Endothelial cell of umbilical vein (primary cell): ENCODE measurements at regions not wholly inside any gene's neighbourhood (a gene's known extent, or its start where the extent isn't known, plus 50 kb on each side); places are given as distances from the start of the nearest gene placed in this dataset.

Experiments used
- BruUV-seq: library from RNA; stranded (reverse); fragments of 400-500 nt; replicated peaks from 2 replicates; lab custom pipeline; 2021; lab: Mats Ljungman, UMichigan
- CTCF ChIA-PET: fragments of 300-600, 350-600 bp; sonication (Branson Sonifier 250); formaldehyde crosslinking; loops from one replicate; lab custom pipeline; 2021; ENCODE audit warnings: antibody characterized with exemption, inconsistent platforms; lab: Charles Lee
- POLR2A ChIA-PET: fragments of 300-600, 350-600 bp; sonication (Branson Sonifier 250); formaldehyde crosslinking; loops from one replicate; lab custom pipeline; 2021; ENCODE audit warnings: antibody characterized with exemption, inconsistent platforms; lab: Charles Lee
- DNase-seq: peaks from one replicate; pipeline ENCODE4 v3.0.0-alpha.2; 2011; ENCODE audit warnings: low read depth, low spot score
- FAIRE-seq: peaks from 2 replicates; lab custom pipeline; 2011; peaks lifted over from hg19 to GRCh38; lab: Jason Lieb, UNC
- H2AFZ ChIP-seq: 2 replicates; pipeline ENCODE4 v1.6.0; 2012; ENCODE audit warnings: low read depth, low read length, control low read depth, inconsistent platforms
- H3K27ac ChIP-seq: 2 replicates; pipeline ENCODE4 v1.5.1; 2011; ENCODE audit warnings: low read depth, mild to moderate bottlenecking, control low read depth, low read length, moderate library complexity; ENCODE audit not compliant: insufficient read depth
- H3K27me3 ChIP-seq, 2 experiments: 2 replicates each; pipeline versions ENCODE4 v1.6.0 to v1.6.1; 2011; ENCODE audit warnings: low read length in 2 of 2, mixed read lengths in 1 of 2; ENCODE audit not compliant: control insufficient read depth in 2 of 2, insufficient read depth in 2 of 2
- H3K36me3 ChIP-seq, 2 experiments: 2 replicates in 1 of 2; 3 replicates in 1 of 2; pipeline ENCODE4 v1.5.1; 2011; ENCODE audit warnings: low read length in 2 of 2, mild to moderate bottlenecking in 1 of 2, moderate library complexity in 1 of 2; ENCODE audit not compliant: control insufficient read depth in 2 of 2, insufficient read depth in 2 of 2; ENCODE audit errors: extremely low read depth in 1 of 2
- H3K4me1 ChIP-seq: 3 replicates; pipeline ENCODE4 v1.5.1; 2011; ENCODE audit warnings: mild to moderate bottlenecking, low read length; ENCODE audit not compliant: control insufficient read depth, insufficient read depth; ENCODE audit errors: extremely low read depth
- H3K4me2 ChIP-seq: 2 replicates; pipeline ENCODE4 v1.6.1; 2011; ENCODE audit warnings: low read length, control low read depth, mixed read lengths; ENCODE audit not compliant: insufficient read depth
- H3K4me3 ChIP-seq, 3 experiments: fragments of 200-600 bp in 1 of 3; sonication (generic), shearing (Covaris generic) in 1 of 3; replicated peaks in 1 of 3; 2 replicates each; pipeline ENCODE4 v1.5.1; 2011 to 2016; ENCODE audit warnings: control low read depth in 3 of 3, low read length in 3 of 3, mild to moderate bottlenecking in 2 of 3, inconsistent platforms in 1 of 3, low read depth in 1 of 3, moderate library complexity in 1 of 3; ENCODE audit not compliant: insufficient read depth in 1 of 3
- H3K79me2 ChIP-seq: 2 replicates; pipeline ENCODE4 v1.6.0; 2012; ENCODE audit warnings: low read length, inconsistent platforms; ENCODE audit not compliant: control insufficient read depth, insufficient read depth
- H3K9ac ChIP-seq: replicated peaks from 2 replicates; pipeline ENCODE3; 2011; ENCODE audit warnings: low read length, control low read depth; ENCODE audit not compliant: insufficient read depth; ENCODE audit errors: extremely low read depth
- H3K9me1 ChIP-seq: replicated peaks from 3 replicates; pipeline ENCODE4 v1.6.0; 2011; ENCODE audit warnings: mild to moderate bottlenecking, low read length; ENCODE audit not compliant: control insufficient read depth, insufficient read depth; ENCODE audit errors: extremely low read depth
- H3K9me3 ChIP-seq: replicated peaks from 2 replicates; pipeline ENCODE4 v1.5.1; 2012; ENCODE audit warnings: low read length, inconsistent platforms; ENCODE audit not compliant: control insufficient read depth, insufficient read depth
- H4K20me1 ChIP-seq: replicated peaks from 2 replicates; pipeline ENCODE3; 2011; ENCODE audit warnings: mild to moderate bottlenecking, low read length; ENCODE audit not compliant: control insufficient read depth, insufficient read depth; ENCODE audit errors: extremely low read depth
- FOS ChIP-seq: IDR thresholded peaks from 2 replicates; pipeline ENCODE4 v1.6.1; 2011; ENCODE audit warnings: mild to moderate bottlenecking, low read length, moderate library complexity, borderline replicate concordance; ENCODE audit not compliant: insufficient read depth
- GATA2 ChIP-seq: IDR thresholded peaks from 2 replicates; pipeline ENCODE4 v1.7.0; 2011; ENCODE audit warnings: low read depth, mild to moderate bottlenecking, moderate library complexity, mixed read lengths, low read length; ENCODE audit not compliant: insufficient read length, insufficient read depth
- JUN ChIP-seq: IDR thresholded peaks from 2 replicates; pipeline ENCODE4 v1.6.1; 2011; ENCODE audit warnings: borderline replicate concordance, low read depth; ENCODE audit not compliant: insufficient read length, insufficient read depth
- MYC ChIP-seq: IDR thresholded peaks from one replicate; pipeline ENCODE4 v1.6.1; 2011; ENCODE audit warnings: mild to moderate bottlenecking, low read depth, low read length
- POLR2A ChIP-seq: IDR thresholded peaks from 2 replicates; pipeline ENCODE4 v1.6.1; 2012; ENCODE audit warnings: low read depth, mild to moderate bottlenecking, control low read depth, low read length
- POLR2AphosphoS5 ChIP-seq: IDR thresholded peaks from 2 replicates; pipeline ENCODE4 v1.6.1; 2012; ENCODE audit warnings: low read depth, mild to moderate bottlenecking, control low read depth, low read length, moderate library complexity; ENCODE audit not compliant: insufficient read depth
- dilution Hi-C: fragments of 300-500 bp; cut with MboI; formaldehyde crosslinking; loops from one replicate; pipeline ENCODE4 v1.15.0; 2019; ENCODE audit warnings: low sequenced_read_pairs; ENCODE audit not compliant: extremely low pct_ligation_motif_present
- intact Hi-C: fragments of 100-400 bp; cut with micrococcal nuclease; formaldehyde crosslinking; loops from one replicate; pipeline ENCODE4 v1.10.0; 2022
- TF ChIP-seq, protein P1 (sequence below): IDR thresholded peaks from 2 replicates; pipeline ENCODE4 v1.6.1; 2011; ENCODE audit not compliant: insufficient read depth, insufficient read length

DNA sequence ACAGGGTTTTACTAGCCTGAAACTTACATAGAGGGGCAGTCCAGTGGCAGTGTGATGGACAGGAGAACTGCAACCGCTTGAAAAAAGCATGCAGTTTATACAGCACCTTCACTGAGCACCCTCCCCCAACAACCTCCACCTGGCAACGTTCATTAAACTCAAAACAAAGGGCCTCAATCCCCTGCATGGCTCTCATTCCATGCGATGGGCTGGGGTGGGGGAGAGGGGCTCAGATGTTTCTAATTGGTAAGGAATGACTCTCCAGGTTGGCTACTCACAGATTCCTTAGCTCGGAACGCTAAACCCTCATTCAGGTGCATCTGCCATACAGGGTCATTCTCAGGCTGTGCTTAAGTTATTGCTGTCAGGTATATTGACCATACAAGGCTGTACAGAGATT lies 80.9 kb upstream of the ITGA1 start:
- dilution Hi-C loops (no loop called here), intact Hi-C loops (loop anchor here (1.0 to 5.0 kb wide), 2 partner anchors 21 to 96 kb away; no protein-coding TSS in a partner anchor)
- CTCF ChIA-PET, result interaction anchor here (0.9 kb wide), 1 partner anchor 21 kb away, joined by 3 read pairs; no protein-coding TSS in a partner anchor

DNA sequence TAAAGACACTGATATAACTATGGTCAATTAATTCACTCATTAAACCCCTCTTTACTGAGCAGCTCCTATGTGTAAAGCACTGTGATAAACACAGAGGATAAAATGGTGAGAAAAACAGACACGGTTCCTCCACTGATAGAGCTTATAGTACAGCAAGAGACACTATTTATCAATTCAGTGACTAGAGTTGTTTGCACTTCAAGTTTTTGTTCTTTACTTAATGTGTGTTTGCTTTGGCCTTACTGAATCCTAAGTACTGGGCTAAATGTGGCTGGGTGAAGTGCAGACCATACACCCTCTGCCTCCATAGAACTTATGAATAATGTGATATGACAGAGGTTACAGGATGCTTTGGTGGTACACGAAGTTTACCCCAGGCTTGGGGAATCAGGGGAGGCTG lies 80.1 kb upstream of the ITGA1 start:
- H3K27me3 ChIP-seq, result no peaks in the 10 kb centered on the region
- no peak overlapping the region for H3K4me2 ChIP-seq
- no peak overlapping the region for H3K27ac ChIP-seq
- H3K9me3 ChIP-seq, result no peaks in the 10 kb centered on the region
- POLR2A ChIA-PET, result no interaction called here
- no peaks in the 10 kb centered on the region for H4K20me1 ChIP-seq
- dilution Hi-C loops (no loop called here), intact Hi-C loops (loop anchor here (5.0 kb wide), 1 partner anchor 95 kb away; no protein-coding TSS in a partner anchor)
- FAIRE-seq (no peak), DNase-seq (no peak)
- H3K9me1 ChIP-seq, result no peaks in the 10 kb centered on the region
- H2AFZ ChIP-seq, result no peak overlapping the region
- CTCF ChIA-PET, result interaction anchor here (0.9 kb wide), 1 partner anchor 20 kb away, joined by 3 read pairs; no protein-coding TSS in a partner anchor
- no peak overlapping the region for H3K9ac ChIP-seq
- peaks cover 25% of the 10 kb centered on the region for H3K4me1 ChIP-seq
- TF ChIP-seq POLR2A (no peak), FOS (no peak), JUN (no peak), POLR2AphosphoS5 (no peak), MYC (no peak), GATA2 (no peak)
- TF ChIP-seq, protein P1, sequence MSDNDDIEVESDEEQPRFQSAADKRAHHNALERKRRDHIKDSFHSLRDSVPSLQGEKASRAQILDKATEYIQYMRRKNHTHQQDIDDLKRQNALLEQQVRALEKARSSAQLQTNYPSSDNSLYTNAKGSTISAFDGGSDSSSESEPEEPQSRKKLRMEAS, result no peak
- H3K79me2 ChIP-seq, result no peaks in the 10 kb centered on the region
- BruUV-seq, result no TSS peak
- no peak overlapping the region for H3K4me3 ChIP-seq
- H3K36me3 ChIP-seq, result no peaks in the 10 kb centered on the region

More for the DNA sequence above, 80.9 kb upstream of the ITGA1 start:
- Histone ChIP-seq H3K36me3 (no peaks in the 10 kb centered on the region), H2AFZ (no peak overlapping the region), H3K4me1 (peaks cover 25% of the 10 kb centered on the region), H3K4me3 (no peak overlapping the region), H3K9me1 (no peaks in the 10 kb centered on the region), H3K27me3 (no peaks in the 10 kb centered on the region), H4K20me1 (no peaks in the 10 kb centered on the region), H3K9me3 (no peaks in the 10 kb centered on the region), H3K79me2 (no peaks in the 10 kb centered on the region), H3K4me2 (no peak overlapping the region), H3K27ac (no peak overlapping the region), H3K9ac (no peak overlapping the region)
- no TSS peak for BruUV-seq
- POLR2A ChIA-PET, result no interaction called here
- DNase-seq, result no peak
- FAIRE-seq, result no peak
- TF ChIP-seq MYC (no peak), POLR2AphosphoS5 (no peak), FOS (no peak)
